ENCODE measurements at regions not wholly inside any gene's neighbourhood (a gene's known extent, or its start where the extent isn't known, plus 50 kb on each side); places are given as distances from the start of the nearest gene placed in this dataset.

DNA sequence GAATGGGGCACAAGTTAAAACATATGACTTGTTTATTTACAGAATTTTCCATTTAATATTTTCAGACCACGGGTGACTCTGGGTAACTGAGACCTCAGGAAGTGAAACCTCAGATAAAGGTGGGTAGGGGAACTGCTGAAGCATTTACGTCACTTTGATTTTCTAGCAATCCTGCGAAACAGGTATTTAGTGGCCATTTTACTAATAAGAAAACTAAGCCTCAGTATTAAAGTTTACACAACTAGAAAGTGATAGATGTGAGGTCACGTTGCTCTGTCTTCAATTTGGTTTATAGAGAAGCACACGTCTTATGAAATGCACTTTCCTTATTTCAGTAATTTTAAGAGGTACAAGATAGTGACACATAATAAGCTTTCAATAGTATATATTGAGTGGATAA lies 402.8 kb downstream of the FGF9 start:
- Mint-ChIP-seq H3K27ac (peak overlapping the region; percentile 48), H3K4me3 (no peak overlapping the region), H3K36me3 (no peaks in the 10 kb centered on the region), H3K9me3 (peaks cover 2% of the 10 kb centered on the region), H3K27me3 (no peaks in the 10 kb centered on the region), H3K4me1 (peaks cover 29% of the 10 kb centered on the region)
- ATAC-seq, result peak; percentile 69

DNA sequence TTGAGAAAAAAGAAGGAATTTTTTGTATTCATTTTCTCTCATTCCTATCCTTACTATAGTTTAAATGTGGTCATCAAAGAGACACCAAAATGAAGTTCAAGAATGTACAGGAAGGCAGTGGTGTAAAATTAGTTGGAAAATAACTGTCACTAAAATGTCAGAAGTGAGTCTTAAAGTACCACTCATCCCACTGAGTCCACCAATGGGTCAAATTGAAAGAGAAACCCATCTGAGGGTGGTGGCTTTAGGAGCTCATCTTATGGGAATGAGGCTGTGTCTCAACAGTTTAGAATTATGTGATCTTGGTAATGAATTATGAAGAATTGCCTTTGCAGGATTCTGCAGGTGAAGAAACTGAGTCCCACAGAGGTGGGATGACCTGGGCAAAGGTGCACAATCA lies 403.5 kb downstream of the FGF9 start:
- Mint-ChIP-seq H3K4me1 (peaks cover 29% of the 10 kb centered on the region), H3K36me3 (no peaks in the 10 kb centered on the region), H3K27ac (peak overlapping the region; percentile 48), H3K9me3 (peaks cover 2% of the 10 kb centered on the region), H3K4me3 (no peak overlapping the region), H3K27me3 (no peaks in the 10 kb centered on the region)
- peak; percentile 13 for ATAC-seq

DNA sequence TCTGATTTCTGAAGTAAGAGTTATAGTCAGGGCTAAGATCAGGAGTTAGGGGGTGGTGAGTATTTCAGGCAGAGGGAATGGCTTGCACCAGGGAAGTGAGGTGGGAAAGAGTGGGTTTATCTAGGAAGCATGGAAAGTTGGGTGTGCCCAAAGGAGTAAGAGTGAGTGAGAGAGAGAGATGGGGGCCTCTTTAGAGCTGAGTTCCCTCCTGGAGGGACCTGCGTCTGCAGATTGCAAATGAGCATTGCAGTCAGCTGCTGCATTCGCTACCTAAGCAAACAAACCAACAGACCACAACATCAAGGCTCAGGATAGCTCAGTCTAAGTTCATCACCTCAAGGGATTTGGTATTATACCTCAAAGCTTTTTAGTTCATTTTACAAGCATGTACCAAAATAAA lies 405.8 kb downstream of the FGF9 start:
- peak; percentile 67 for ATAC-seq
- no peaks in the 10 kb centered on the region for H3K27me3 Mint-ChIP-seq
- H3K9me3 Mint-ChIP-seq, result peaks cover 2% of the 10 kb centered on the region
- H3K4me1 Mint-ChIP-seq, result peaks cover 29% of the 10 kb centered on the region
- H3K27ac Mint-ChIP-seq, result no peak overlapping the region
- no peak overlapping the region for H3K4me3 Mint-ChIP-seq
- H3K36me3 Mint-ChIP-seq, result no peaks in the 10 kb centered on the region

DNA sequence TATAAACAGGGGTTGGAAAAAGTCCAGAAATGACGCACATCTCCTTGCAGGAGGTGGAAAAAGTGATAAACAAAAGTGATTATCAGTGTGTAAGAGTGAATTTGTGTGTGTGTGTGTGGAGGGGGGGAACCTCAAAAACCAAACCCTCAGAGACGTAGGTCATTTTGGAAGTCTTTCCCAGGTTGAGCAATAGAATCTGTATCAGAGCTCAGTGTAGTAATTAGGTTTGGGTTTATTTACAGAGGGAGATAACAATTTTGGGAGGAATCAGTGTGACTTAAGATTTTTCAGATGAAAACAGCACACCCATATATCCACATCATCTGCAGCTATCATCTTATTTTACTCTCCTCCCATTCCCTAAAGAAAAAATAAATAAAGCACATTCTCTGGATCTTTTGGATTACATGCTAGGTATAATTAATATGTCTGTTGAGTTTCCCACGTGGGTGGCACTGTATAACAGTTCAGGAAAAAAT lies 406.4 kb downstream of the FGF9 start:
- Mint-ChIP-seq H3K4me1 (peaks cover 29% of the 10 kb centered on the region), H3K27me3 (no peaks in the 10 kb centered on the region), H3K9me3 (peaks cover 2% of the 10 kb centered on the region), H3K36me3 (no peaks in the 10 kb centered on the region), H3K27ac (no peak overlapping the region), H3K4me3 (no peak overlapping the region)
- ATAC-seq, result no peak

DNA sequence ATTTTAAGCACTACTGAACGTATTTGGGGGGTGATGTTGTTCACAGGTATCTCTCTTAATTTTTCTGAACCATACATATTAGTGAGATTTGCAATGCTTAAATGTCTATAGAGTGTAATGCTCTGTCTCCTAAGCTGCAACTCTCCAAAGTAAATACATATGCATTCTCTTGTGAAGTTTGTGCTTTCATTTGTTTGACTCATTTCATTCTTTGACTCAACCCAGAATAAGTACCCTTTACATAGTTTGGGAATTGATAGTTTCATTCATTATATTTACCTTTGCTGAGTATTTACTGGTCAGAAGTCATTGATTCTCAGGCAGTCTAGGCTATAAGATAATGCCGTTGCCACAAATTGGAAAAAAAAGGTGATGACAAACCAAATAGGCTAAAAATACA lies 406.9 kb downstream of the FGF9 start:
- H3K27me3 Mint-ChIP-seq, result no peaks in the 10 kb centered on the region
- no peaks in the 10 kb centered on the region for H3K36me3 Mint-ChIP-seq
- H3K4me1 Mint-ChIP-seq, result peaks cover 25% of the 10 kb centered on the region
- H3K27ac Mint-ChIP-seq, result no peak overlapping the region
- ATAC-seq, result no peak
- no peak overlapping the region for H3K4me3 Mint-ChIP-seq
- peaks cover 2% of the 10 kb centered on the region for H3K9me3 Mint-ChIP-seq

DNA sequence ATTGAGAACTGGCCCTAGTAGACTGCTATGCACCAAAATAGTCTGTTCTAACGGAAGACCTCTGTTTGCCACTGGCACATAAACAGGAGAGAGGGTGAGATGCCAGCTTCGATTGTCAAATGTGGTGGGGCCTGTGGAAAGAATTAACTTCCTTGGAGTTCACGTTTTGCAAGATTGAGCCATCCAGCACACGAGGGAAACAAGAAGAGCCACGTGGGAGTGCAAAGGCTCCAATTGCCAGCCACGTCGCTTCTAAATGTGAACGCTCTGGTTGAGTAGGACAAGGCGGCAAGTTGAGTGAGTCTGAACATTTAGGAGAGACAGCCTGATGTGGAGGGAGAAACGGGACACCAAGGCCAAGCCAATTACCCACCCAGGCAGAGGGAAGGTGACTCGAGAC lies 409.1 kb downstream of the FGF9 start:
- Mint-ChIP-seq H3K27me3 (no peaks in the 10 kb centered on the region), H3K36me3 (no peaks in the 10 kb centered on the region), H3K27ac (no peak overlapping the region), H3K9me3 (no peaks in the 10 kb centered on the region), H3K4me3 (no peak overlapping the region), H3K4me1 (peaks cover 14% of the 10 kb centered on the region)
- ATAC-seq, result no peak

DNA sequence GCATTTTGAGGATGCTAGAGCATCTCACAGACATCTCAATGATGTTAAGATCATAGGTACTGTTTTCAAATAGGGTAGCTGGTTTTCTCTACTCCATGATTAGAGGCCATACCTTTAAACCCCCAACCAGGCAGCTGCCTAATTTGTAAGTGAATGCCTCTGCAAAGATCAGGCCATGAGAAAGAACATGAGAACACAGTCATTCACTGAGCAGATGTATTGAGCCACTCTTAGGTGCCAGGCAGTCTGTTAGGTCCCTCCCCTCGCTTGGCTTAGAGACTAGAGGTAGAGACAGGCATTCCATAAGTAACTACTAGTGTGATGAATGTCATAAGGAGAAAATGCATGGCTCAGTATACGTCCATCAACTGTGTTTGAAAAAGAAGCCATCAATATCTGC lies 410.0 kb downstream of the FGF9 start:
- no peak overlapping the region for H3K27ac Mint-ChIP-seq
- no peaks in the 10 kb centered on the region for H3K27me3 Mint-ChIP-seq
- H3K4me1 Mint-ChIP-seq, result peaks cover 14% of the 10 kb centered on the region
- no peak for ATAC-seq
- no peaks in the 10 kb centered on the region for H3K36me3 Mint-ChIP-seq
- no peaks in the 10 kb centered on the region for H3K9me3 Mint-ChIP-seq
- H3K4me3 Mint-ChIP-seq, result no peak overlapping the region

DNA sequence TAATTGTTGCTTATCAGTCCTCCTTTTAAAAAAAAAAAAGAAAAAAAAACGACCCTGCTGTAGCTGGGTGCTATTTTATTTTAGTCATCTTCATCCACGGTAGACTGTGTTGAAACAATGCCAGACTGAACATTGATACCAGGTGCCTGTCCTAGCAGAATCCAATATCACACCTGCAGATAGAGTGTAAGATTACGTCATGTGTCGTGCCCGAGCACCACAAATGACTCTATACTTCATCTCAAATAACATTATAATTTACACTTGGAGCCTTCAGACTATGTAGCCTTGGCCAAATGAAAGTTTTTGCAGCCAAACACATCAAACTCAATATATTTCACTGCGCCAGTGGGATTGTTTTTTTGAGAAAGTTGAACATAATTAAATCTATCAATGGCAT lies 410.6 kb downstream of the FGF9 start:
- ATAC-seq, result no peak
- Mint-ChIP-seq H3K4me3 (no peak overlapping the region), H3K27me3 (no peaks in the 10 kb centered on the region), H3K27ac (no peak overlapping the region), H3K4me1 (peaks cover 12% of the 10 kb centered on the region), H3K9me3 (no peaks in the 10 kb centered on the region), H3K36me3 (no peaks in the 10 kb centered on the region)

DNA sequence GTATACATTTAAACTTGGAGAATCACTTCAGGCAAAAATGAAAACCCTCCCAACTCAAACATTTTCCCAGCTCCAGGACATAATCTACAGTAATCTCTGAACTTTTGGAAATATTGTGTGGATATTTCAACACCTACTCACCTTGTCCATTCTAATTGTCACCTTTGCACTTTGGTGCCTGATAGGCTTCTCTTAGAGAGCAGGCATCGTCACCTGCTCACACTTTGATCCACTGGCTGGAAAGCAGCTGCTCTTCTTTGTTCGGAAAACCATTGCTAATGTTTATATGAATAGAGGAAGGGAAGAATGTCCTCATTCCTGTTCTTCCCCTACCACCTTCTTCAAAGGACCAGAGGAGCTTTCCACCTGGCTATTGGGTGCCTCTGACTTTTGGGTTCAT lies 411.2 kb downstream of the FGF9 start:
- H3K4me3 Mint-ChIP-seq, result no peak overlapping the region
- H3K27ac Mint-ChIP-seq, result no peak overlapping the region
- no peaks in the 10 kb centered on the region for H3K36me3 Mint-ChIP-seq
- peaks cover 7% of the 10 kb centered on the region for H3K4me1 Mint-ChIP-seq
- H3K27me3 Mint-ChIP-seq, result no peaks in the 10 kb centered on the region
- no peak for ATAC-seq
- no peaks in the 10 kb centered on the region for H3K9me3 Mint-ChIP-seq

DNA sequence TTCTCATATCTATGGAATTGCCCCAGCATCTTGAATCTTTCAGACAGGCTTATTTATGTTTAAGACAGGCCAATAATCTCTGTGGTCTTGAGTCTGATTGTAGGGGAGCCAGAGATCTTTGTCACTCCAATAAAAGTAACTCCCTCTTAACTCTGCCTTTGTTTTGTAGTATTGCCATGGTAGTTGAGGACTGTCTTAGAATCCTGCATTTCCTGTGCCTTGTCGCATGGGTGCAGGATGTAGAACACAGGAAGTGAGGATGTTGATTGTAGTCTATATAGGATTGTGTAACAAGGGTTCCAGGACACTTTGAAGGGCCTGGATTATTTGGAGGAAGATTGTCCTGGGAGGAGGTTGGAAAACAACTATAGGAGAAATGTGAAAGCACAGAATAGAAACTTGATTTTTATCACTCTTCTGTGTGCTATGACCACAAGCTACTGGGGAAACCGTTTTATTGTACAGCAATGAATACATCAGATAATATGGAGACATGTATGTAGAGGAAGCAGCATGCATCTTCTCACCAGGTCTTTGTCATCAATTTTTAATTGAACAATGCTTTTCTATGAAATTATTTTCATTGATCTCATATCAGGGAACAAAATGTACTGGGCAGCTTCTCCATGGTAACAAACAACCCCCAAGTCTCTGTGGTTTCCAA lies 411.7 kb downstream of the FGF9 start:
- H3K4me3 Mint-ChIP-seq, result no peak overlapping the region
- no peak overlapping the region for H3K27ac Mint-ChIP-seq

DNA sequence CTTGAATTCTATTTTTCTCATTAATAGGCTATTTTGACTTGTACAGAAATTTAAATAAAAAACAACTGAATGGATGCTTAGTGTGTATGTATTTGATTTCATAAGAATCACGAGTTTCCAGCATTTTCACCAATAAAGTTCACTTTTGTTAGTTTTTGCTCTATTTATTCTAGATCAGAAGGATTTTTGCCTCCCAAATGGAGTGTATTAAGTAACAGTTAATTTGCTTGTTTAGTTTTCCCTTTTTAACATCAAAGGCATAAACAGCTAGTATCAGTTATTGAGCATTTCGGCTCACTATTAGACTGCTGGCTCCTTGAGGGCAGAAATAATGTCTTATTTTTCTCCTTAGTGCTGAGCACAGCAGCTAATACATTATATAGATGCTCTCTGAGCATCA lies 414.1 kb downstream of the FGF9 start:
- no peak for ATAC-seq
- no peak overlapping the region for H3K27ac Mint-ChIP-seq
- no peaks in the 10 kb centered on the region for H3K4me1 Mint-ChIP-seq
- H3K9me3 Mint-ChIP-seq, result no peaks in the 10 kb centered on the region
- no peak overlapping the region for H3K4me3 Mint-ChIP-seq
- H3K36me3 Mint-ChIP-seq, result no peaks in the 10 kb centered on the region
- no peaks in the 10 kb centered on the region for H3K27me3 Mint-ChIP-seq

More for the DNA sequence above, 411.7 kb downstream of the FGF9 start:
- H3K36me3 Mint-ChIP-seq, result no peaks in the 10 kb centered on the region
- no peaks in the 10 kb centered on the region for H3K27me3 Mint-ChIP-seq
- H3K9me3 Mint-ChIP-seq, result no peaks in the 10 kb centered on the region
- peaks cover 2% of the 10 kb centered on the region for H3K4me1 Mint-ChIP-seq
- ATAC-seq, result no peak

DNA sequence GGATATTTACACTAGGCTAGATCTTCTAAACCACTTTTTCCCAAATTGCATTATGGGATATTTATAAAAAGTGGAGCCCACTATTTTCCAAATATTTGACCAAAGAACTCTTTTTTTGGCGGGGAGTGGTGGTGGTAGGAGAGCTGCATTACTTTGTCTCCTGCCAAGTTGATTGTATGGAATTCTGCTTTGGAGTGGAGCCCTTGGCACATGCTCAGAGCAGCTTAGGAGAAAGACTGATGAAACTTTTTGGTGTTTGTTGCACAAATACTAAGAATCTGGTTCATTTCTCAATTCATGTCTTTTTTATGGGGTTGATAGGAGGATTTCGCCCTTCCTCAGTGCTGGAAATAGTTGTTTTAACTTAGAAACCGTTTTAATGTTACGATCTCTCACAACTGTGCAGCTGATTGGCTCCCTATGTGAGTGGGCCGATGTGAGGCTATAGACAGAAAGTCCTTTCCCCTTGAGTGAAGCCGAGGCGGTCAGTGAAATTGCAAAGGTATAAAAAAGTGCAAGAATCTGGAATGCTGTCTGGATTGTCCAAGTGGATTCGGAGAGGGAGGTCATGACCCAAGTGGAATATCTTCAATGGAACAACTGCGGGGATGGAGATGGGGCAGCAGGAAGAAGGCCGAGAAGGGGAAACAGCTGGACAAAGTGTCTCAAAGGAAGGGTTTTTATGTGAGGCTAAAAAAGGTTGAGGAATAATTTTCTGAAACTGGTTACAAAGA lies 415.9 kb downstream of the FGF9 start:
- H3K36me3 Mint-ChIP-seq, result no peaks in the 10 kb centered on the region
- H3K9me3 Mint-ChIP-seq, result no peaks in the 10 kb centered on the region
- H3K27me3 Mint-ChIP-seq, result no peaks in the 10 kb centered on the region
- no peaks in the 10 kb centered on the region for H3K4me1 Mint-ChIP-seq
- H3K27ac Mint-ChIP-seq, result no peak overlapping the region
- ATAC-seq, result no peak
- H3K4me3 Mint-ChIP-seq, result no peak overlapping the region

DNA sequence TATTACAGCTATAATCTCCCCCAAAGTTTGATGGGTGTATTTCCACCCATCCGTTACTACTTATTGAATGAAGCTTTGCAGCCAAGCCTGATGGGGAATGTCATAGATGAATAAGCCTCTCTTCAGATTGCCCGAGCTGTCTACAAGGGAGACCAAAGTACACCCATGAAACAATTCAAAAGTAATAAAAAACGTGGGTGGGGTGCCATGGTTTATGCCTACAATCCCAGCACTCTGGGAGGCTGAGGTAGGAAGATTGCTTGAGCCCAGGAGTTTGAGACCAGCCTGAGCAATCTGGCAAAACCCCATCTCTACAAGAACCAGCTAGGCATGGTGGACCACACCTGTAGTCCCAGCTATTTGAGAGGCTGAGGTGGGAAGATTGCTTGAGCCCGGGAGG lies 419.2 kb downstream of the FGF9 start:
- no peak for ATAC-seq
- H3K27me3 Mint-ChIP-seq, result no peaks in the 10 kb centered on the region
- no peak overlapping the region for H3K27ac Mint-ChIP-seq
- no peaks in the 10 kb centered on the region for H3K9me3 Mint-ChIP-seq
- H3K4me1 Mint-ChIP-seq, result no peaks in the 10 kb centered on the region
- H3K36me3 Mint-ChIP-seq, result no peaks in the 10 kb centered on the region
- H3K4me3 Mint-ChIP-seq, result no peak overlapping the region

DNA sequence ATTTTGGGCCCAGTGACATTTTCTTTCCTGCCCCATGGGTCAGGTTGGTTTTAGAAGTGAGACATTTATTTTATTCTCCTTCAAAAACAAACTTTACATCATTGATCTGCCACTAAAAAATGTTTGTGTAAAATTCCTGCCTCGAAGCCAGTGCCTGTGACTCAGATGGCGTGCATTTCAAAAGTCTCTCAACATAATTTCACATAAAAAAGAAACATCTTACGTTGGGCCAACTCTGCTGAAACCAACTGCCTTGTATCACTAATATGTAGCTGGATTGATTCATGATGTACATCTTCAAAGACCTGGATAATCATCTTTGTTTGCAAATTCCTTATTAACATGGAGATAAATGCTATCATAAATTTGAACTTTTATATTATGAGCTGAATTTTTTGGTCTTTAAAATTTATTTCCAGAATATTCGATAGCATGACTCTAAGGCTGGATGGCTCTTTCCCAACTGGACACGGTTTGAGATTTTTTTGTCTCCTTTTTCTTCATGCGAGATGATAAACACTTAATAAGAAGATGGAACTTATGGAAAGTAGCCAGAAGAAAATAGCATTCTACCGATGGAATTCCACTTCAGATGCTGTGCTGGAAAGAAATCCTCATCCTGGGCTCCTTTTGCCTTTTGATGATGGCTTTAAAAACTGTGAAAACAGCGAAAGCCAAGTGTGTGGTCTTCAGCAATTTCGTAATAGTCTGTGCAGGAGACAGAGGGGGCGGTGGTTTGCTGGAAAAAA lies 420.5 kb downstream of the FGF9 start:
- no peak overlapping the region for H3K4me3 Mint-ChIP-seq
- H3K27me3 Mint-ChIP-seq, result no peaks in the 10 kb centered on the region
- no peaks in the 10 kb centered on the region for H3K36me3 Mint-ChIP-seq
- no peak overlapping the region for H3K27ac Mint-ChIP-seq
- no peak for ATAC-seq
- H3K9me3 Mint-ChIP-seq, result no peaks in the 10 kb centered on the region
- no peaks in the 10 kb centered on the region for H3K4me1 Mint-ChIP-seq

DNA sequence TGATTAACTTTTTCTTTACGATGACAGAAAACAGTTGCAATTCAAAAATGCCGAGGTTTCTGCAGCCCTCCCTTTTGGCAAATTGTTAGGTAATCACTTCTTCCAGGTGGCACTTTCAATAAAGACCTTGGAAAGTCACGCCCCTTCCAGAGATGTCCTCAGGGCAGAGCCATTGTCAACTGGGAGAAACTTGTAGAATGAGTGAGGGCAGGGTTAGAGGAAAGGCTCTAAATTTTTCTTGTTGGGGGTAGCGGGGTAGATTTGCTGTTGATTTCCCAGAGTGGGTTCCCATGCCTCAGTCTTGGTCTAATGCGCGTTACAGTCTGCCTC lies 421.1 kb downstream of the FGF9 start:
- no peaks in the 10 kb centered on the region for H3K9me3 Mint-ChIP-seq
- no peaks in the 10 kb centered on the region for H3K4me1 Mint-ChIP-seq
- H3K36me3 Mint-ChIP-seq, result no peaks in the 10 kb centered on the region
- no peaks in the 10 kb centered on the region for H3K27me3 Mint-ChIP-seq
- H3K4me3 Mint-ChIP-seq, result no peak overlapping the region
- H3K27ac Mint-ChIP-seq, result no peak overlapping the region
- no peak for ATAC-seq
